IMR-90 (cell line): ENCODE measurements at regions not wholly inside any gene's neighbourhood (a gene's known extent, or its start where the extent isn't known, plus 50 kb on each side); places are given as distances from the start of the nearest gene placed in this dataset.

Source experiments
- ATAC-seq: fragments of 200-7000 bp; cut with Tn5 transposase; 2 replicates; pipeline ENCODE4 v1.9.1; 2020; ENCODE audit warnings: low read depth, mild to moderate bottlenecking, moderate library complexity
- BruUV-seq: library from RNA; stranded (reverse); fragments of 400-500 nt; replicated peaks from 2 replicates; lab custom pipeline; 2021; lab: Mats Ljungman, UMichigan
- CTCF ChIA-PET: fragments of 300-600 bp; formaldehyde crosslinking; extraction: SDS; loops from one replicate; lab custom pipeline; 2021; ENCODE audit warnings: antibody characterized with exemption; lab: Yijun Ruan, JAX
- POLR2A ChIA-PET: fragments of 300-600 bp; sonication (Branson Sonifier 250); formaldehyde crosslinking; loops from one replicate; lab custom pipeline; 2022; ENCODE audit warnings: antibody characterized with exemption; ENCODE audit not compliant: unreplicated experiment; lab: Charles Lee
- DNase-seq: peaks from one replicate; pipeline ENCODE4 v3.0.0; 2013
- H2AFZ ChIP-seq: replicated peaks from 2 replicates; pipeline ENCODE3; 2013; ENCODE audit warnings: low read length, mild to moderate bottlenecking; ENCODE audit not compliant: poor library complexity
- H2AK5ac ChIP-seq: 2 replicates; pipeline ENCODE4 v1.6.1; 2013; ENCODE audit warnings: low read depth, low read length, inconsistent platforms
- H2AK9ac ChIP-seq: replicated peaks from 2 replicates; pipeline ENCODE3; 2013; ENCODE audit warnings: mild to moderate bottlenecking, low read depth, low read length, moderate library complexity; ENCODE audit not compliant: poor library complexity
- H2BK120ac ChIP-seq: 2 replicates; pipeline ENCODE4 v1.6.1; 2013; ENCODE audit warnings: low read depth, low read length, inconsistent platforms
- H2BK15ac ChIP-seq: 3 replicates; pipeline ENCODE4 v1.6.1; 2013; ENCODE audit warnings: low read depth, low read length, inconsistent platforms
- H2BK20ac ChIP-seq: 2 replicates; pipeline ENCODE4 v1.6.1; 2013; ENCODE audit warnings: low read depth, mild to moderate bottlenecking, inconsistent platforms, low read length, moderate library complexity
- H2BK5ac ChIP-seq: 2 replicates; pipeline ENCODE4 v1.6.1; 2013; ENCODE audit warnings: mild to moderate bottlenecking, low read depth, low read length, inconsistent platforms; ENCODE audit not compliant: poor library complexity, severe bottlenecking
- H3K14ac ChIP-seq: replicated peaks from 2 replicates; pipeline ENCODE4 v1.6.1; 2013; ENCODE audit warnings: low read depth, low read length, inconsistent platforms
- H3K18ac ChIP-seq: 2 replicates; pipeline ENCODE4 v1.6.1; 2013; ENCODE audit warnings: low read depth, low read length, control low read depth
- H3K23ac ChIP-seq: 2 replicates; pipeline ENCODE4 v1.6.1; 2013; ENCODE audit warnings: low read depth, low read length, inconsistent platforms
- H3K27ac ChIP-seq: 2 replicates; pipeline ENCODE4 v1.5.1; 2013; ENCODE audit warnings: mild to moderate bottlenecking, control low read depth, low read length; ENCODE audit not compliant: insufficient read depth
- H3K27me3 ChIP-seq: 2 replicates; pipeline ENCODE4 v1.6.1; 2013; ENCODE audit warnings: low read length; ENCODE audit not compliant: control insufficient read depth, insufficient read depth
- H3K36me3 ChIP-seq: 2 replicates; pipeline ENCODE4 v1.6.1; 2013; ENCODE audit warnings: low read length, mixed read lengths; ENCODE audit not compliant: control insufficient read depth, insufficient read depth
- H3K4ac ChIP-seq: 2 replicates; pipeline ENCODE4 v1.6.1; 2013; ENCODE audit warnings: low read depth, low read length, inconsistent platforms
- H3K4me1 ChIP-seq: 2 replicates; pipeline ENCODE4 v1.6.1; 2013; ENCODE audit warnings: low read length, mixed read lengths; ENCODE audit not compliant: control insufficient read depth, insufficient read depth
- H3K4me2 ChIP-seq: 2 replicates; pipeline ENCODE4 v1.6.1; 2013; ENCODE audit warnings: low read depth, mild to moderate bottlenecking, control low read depth, low read length, moderate library complexity
- H3K4me3 ChIP-seq: 2 replicates; pipeline ENCODE4 v1.5.1; 2013; ENCODE audit warnings: low read depth, mild to moderate bottlenecking, control low read depth, low read length, moderate library complexity; ENCODE audit not compliant: insufficient read depth
- H3K56ac ChIP-seq: 2 replicates; pipeline ENCODE4 v1.6.1; 2013; ENCODE audit warnings: low read length, inconsistent platforms; ENCODE audit not compliant: insufficient read depth; ENCODE audit errors: extremely low read depth
- H3K79me1 ChIP-seq, 2 experiments: 2 replicates each; pipeline ENCODE4 v1.6.1; 2013; ENCODE audit warnings: low read length in 2 of 2, inconsistent platforms in 1 of 2, low read depth in 1 of 2
- H3K9ac ChIP-seq: 2 replicates; pipeline ENCODE4 v1.6.1; 2013; ENCODE audit warnings: low read depth, low read length, control low read depth
- H3K9me1 ChIP-seq: 2 replicates; pipeline ENCODE4 v1.6.1; 2013; ENCODE audit warnings: low read length, inconsistent platforms; ENCODE audit not compliant: insufficient read depth
- H3K9me3 ChIP-seq: 2 replicates; pipeline ENCODE4 v1.6.1; 2013; ENCODE audit warnings: low read length; ENCODE audit not compliant: control insufficient read depth, insufficient read depth
- H4K20me1 ChIP-seq: 2 replicates; pipeline ENCODE4 v1.6.1; 2013; ENCODE audit warnings: low read length, inconsistent platforms; ENCODE audit not compliant: insufficient read depth
- H4K5ac ChIP-seq: 2 replicates; pipeline ENCODE4 v1.6.1; 2013; ENCODE audit warnings: mild to moderate bottlenecking, low read depth, low read length, control low read depth
- H4K8ac ChIP-seq, 2 experiments: 2 replicates each; pipeline ENCODE4 v1.6.1; 2013; ENCODE audit warnings: low read depth in 2 of 2, low read length in 2 of 2, control low read depth in 1 of 2, inconsistent platforms in 1 of 2
- H4K91ac ChIP-seq: 2 replicates; pipeline ENCODE4 v1.6.1; 2013; ENCODE audit warnings: low read depth, low read length, inconsistent platforms; ENCODE audit not compliant: insufficient read depth
- BHLHE40 ChIP-seq: fragments of 150-350 bp; IDR thresholded peaks from 2 replicates; pipeline ENCODE4 v1.6.1; 2016; ENCODE audit warnings: mild to moderate bottlenecking, low read depth, low read length
- CEBPB ChIP-seq: IDR thresholded peaks from 2 replicates; pipeline ENCODE4 v1.6.1; 2012; ENCODE audit warnings: low read depth, low read length, improper control_type of control experiment
- CHD1 ChIP-seq: IDR thresholded peaks from 2 replicates; pipeline ENCODE4 v1.6.1; 2012; ENCODE audit warnings: low read depth, low read length, improper control_type of control experiment
- FOS ChIP-seq: fragments of 150-350 bp; IDR thresholded peaks from 2 replicates; pipeline ENCODE4 v1.6.1; 2016; ENCODE audit warnings: low read depth, low read length
- MAFK ChIP-seq: IDR thresholded peaks from 2 replicates; pipeline ENCODE4 v1.6.1; 2012; ENCODE audit warnings: low read depth, low read length, improper control_type of control experiment
- MAZ ChIP-seq: IDR thresholded peaks from 2 replicates; pipeline ENCODE4 v1.6.1; 2012; ENCODE audit warnings: low read depth, mild to moderate bottlenecking, low read length, improper control_type of control experiment, moderate library complexity, borderline replicate concordance
- MXI1 ChIP-seq: IDR thresholded peaks from 2 replicates; pipeline ENCODE4 v1.6.1; 2012; ENCODE audit warnings: low read depth, mild to moderate bottlenecking, low read length, moderate library complexity, borderline replicate concordance
- NFE2L2 ChIP-seq: fragments of 150-350 bp; IDR thresholded peaks from 2 replicates; pipeline ENCODE4 v1.6.1; 2016; ENCODE audit warnings: low read depth, mild to moderate bottlenecking, low read length
- POLR2A ChIP-seq: IDR thresholded peaks from 2 replicates; pipeline ENCODE4 v1.6.1; 2012; ENCODE audit warnings: mild to moderate bottlenecking, low read depth, low read length
- RAD21 ChIP-seq: IDR thresholded peaks from 2 replicates; pipeline ENCODE4 v1.6.1; 2012; ENCODE audit warnings: low read length, improper control_type of control experiment
- RCOR1 ChIP-seq: IDR thresholded peaks from 2 replicates; pipeline ENCODE4 v1.6.1; 2012; ENCODE audit warnings: mild to moderate bottlenecking, low read length, improper control_type of control experiment; ENCODE audit not compliant: insufficient replicate concordance
- RFX5 ChIP-seq: IDR thresholded peaks from 2 replicates; pipeline ENCODE4 v1.8.0; 2012; ENCODE audit warnings: low read depth, mild to moderate bottlenecking, low read length, moderate library complexity
- SMC3 ChIP-seq: fragments of 150-350 bp; IDR thresholded peaks from 2 replicates; pipeline ENCODE4 v1.6.1; 2016; ENCODE audit warnings: low read depth, mild to moderate bottlenecking, antibody characterized with exemption, low read length, moderate library complexity
- WGBS, 2 experiments: methylation state at CpG; one replicate each; pipeline versions ENCODE4 v1.1.5 to v1.1.7; 2013; ENCODE audit warnings: missing lambda C conversion rate in 2 of 2; ENCODE audit not compliant: insufficient read length in 1 of 2; ENCODE audit errors: extremely low coverage in 2 of 2; 5-methylcytosine and 5-hydroxymethylcytosine counted together
- dilution Hi-C: fragments of 300-500 bp; cut with HindIII; formaldehyde crosslinking; loops from one replicate; pipeline ENCODE4 v1.14.3; 2018; ENCODE audit warnings: low sequenced_read_pairs; ENCODE audit not compliant: unreplicated experiment
- in situ Hi-C: fragments of 300-500 bp; cut with MboI; formaldehyde crosslinking; loops from 3 replicates; pipeline ENCODE4 v1.14.3; 2019; ENCODE audit warnings: low sequenced_read_pairs, inconsistent platforms, mixed read lengths
- intact Hi-C: fragments of 100-400 bp; cut with micrococcal nuclease; formaldehyde crosslinking; loops from 2 replicates; pipeline ENCODE4 v1.10.0; 2022
- TF ChIP-seq, protein P1 (sequence below): fragments of 150-350 bp; IDR thresholded peaks from 2 replicates; pipeline ENCODE4 v1.6.1; 2017; ENCODE audit warnings: mild to moderate bottlenecking, antibody characterized with exemption, low read length, low read depth
- TF ChIP-seq, protein P2 (sequence below): fragments of 150-350 bp; IDR thresholded peaks from 2 replicates; pipeline ENCODE4 v1.6.1; 2016; ENCODE audit warnings: low read depth, mild to moderate bottlenecking, low read length, moderate library complexity, borderline replicate concordance
- TF ChIP-seq, protein P3 (sequence below): conservative IDR thresholded peaks from 2 replicates; pipeline ENCODE4 v1.5.1; 2012; ENCODE audit warnings: mild to moderate bottlenecking, low read depth, low read length, improper control_type of control experiment

DNA sequence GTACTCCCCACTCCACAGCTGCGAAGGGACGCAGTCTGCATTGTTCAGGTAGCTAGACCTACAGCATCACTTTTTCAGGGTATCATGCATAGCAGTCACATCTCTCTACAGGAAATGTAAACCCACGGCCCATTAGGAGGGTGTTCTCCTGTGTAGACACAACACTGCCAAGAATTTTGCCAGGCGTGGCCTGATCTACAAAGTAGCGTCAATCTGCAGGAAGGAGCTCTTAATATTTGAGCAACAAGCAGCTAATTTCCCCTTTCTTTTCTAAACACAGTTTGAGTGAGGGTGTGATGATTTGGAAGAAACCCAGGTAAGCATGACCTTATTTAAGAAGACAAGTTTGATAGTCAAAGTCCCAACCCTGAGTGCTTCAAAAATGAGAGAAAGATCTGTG is 419.0 kb downstream of the GADD45G start:
- Histone ChIP-seq H3K79me1 (no peaks in the 10 kb centered on the region), H4K8ac (no peak overlapping the region), H3K9ac (no peak overlapping the region), H3K4ac (no peak overlapping the region), H2BK120ac (no peak overlapping the region), H2BK5ac (no peak overlapping the region), H3K14ac (no peak overlapping the region), H3K27ac (no peak overlapping the region), H2BK20ac (no peak overlapping the region), H3K4me2 (no peak overlapping the region), H3K9me3 (no peaks in the 10 kb centered on the region), H3K4me1 (no peaks in the 10 kb centered on the region), H3K23ac (no peak overlapping the region), H2AFZ (no peak overlapping the region), H4K20me1 (no peaks in the 10 kb centered on the region), H3K4me3 (no peak overlapping the region), H2AK9ac (no peak overlapping the region), H4K91ac (no peak overlapping the region), H3K27me3 (no peaks in the 10 kb centered on the region; the same call in 1 of the 2 replicates), H3K56ac (no peak overlapping the region), H2BK15ac (no peak overlapping the region), H3K9me1 (no peaks in the 10 kb centered on the region), H2AK5ac (no peak overlapping the region), H3K36me3 (no peaks in the 10 kb centered on the region), H4K5ac (no peak overlapping the region), H3K18ac (no peak overlapping the region)
- no peak for ATAC-seq
- intact Hi-C loops (no loop called here), dilution Hi-C loops (no loop called here), in situ Hi-C loops (no loop called here)
- 100% methylated on average over 1 of the region's 5 CpGs; no CpG with 5 or more reads in 1 of the 2 experiments for WGBS, 2 experiments
- BruUV-seq, result no TSS peak
- ChIA-PET CTCF (no interaction called here), POLR2A (no interaction called here)
- TF ChIP-seq FOS (no peak), MXI1 (no peak), NFE2L2 (no peak), CHD1 (no peak), RFX5 (no peak), BHLHE40 (no peak), MAFK (no peak), RCOR1 (no peak), CEBPB (no peak), SMC3 (no peak), POLR2A (no peak), RAD21 (no peak), MAZ (no peak)
- TF ChIP-seq, protein P1, sequence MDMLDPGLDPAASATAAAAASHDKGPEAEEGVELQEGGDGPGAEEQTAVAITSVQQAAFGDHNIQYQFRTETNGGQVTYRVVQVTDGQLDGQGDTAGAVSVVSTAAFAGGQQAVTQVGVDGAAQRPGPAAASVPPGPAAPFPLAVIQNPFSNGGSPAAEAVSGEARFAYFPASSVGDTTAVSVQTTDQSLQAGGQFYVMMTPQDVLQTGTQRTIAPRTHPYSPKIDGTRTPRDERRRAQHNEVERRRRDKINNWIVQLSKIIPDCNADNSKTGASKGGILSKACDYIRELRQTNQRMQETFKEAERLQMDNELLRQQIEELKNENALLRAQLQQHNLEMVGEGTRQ, result no peak
- TF ChIP-seq, protein P2, sequence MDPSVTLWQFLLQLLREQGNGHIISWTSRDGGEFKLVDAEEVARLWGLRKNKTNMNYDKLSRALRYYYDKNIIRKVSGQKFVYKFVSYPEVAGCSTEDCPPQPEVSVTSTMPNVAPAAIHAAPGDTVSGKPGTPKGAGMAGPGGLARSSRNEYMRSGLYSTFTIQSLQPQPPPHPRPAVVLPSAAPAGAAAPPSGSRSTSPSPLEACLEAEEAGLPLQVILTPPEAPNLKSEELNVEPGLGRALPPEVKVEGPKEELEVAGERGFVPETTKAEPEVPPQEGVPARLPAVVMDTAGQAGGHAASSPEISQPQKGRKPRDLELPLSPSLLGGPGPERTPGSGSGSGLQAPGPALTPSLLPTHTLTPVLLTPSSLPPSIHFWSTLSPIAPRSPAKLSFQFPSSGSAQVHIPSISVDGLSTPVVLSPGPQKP, result no peak
- TF ChIP-seq, protein P3, sequence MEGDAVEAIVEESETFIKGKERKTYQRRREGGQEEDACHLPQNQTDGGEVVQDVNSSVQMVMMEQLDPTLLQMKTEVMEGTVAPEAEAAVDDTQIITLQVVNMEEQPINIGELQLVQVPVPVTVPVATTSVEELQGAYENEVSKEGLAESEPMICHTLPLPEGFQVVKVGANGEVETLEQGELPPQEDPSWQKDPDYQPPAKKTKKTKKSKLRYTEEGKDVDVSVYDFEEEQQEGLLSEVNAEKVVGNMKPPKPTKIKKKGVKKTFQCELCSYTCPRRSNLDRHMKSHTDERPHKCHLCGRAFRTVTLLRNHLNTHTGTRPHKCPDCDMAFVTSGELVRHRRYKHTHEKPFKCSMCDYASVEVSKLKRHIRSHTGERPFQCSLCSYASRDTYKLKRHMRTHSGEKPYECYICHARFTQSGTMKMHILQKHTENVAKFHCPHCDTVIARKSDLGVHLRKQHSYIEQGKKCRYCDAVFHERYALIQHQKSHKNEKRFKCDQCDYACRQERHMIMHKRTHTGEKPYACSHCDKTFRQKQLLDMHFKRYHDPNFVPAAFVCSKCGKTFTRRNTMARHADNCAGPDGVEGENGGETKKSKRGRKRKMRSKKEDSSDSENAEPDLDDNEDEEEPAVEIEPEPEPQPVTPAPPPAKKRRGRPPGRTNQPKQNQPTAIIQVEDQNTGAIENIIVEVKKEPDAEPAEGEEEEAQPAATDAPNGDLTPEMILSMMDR, result no peak
- no peak for DNase-seq
